ENCODE measurements at regions not wholly inside any gene's neighbourhood (a gene's known extent, or its start where the extent isn't known, plus 50 kb on each side); places are given as distances from the start of the nearest gene placed in this dataset.

DNA sequence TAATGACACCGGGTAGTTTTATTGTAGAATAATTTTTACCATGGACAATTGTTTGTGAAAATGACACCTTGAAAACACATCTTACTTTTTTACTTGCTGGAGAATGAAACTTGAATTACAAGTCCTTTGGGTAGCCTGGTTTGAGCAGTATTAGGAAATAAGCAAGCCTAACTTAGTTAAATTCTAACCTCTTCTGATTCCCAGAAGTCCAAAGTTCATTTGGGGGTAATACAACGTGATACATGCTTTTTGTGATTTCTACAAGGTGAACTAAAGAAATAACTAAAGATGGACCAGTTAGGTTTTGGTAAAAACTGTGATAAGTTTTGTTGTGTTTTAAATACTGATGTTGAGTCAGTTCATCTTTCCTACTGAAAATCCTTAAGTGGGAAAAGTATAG, 135.4 kb upstream of the DMRT1 start:
- DNase-seq (ENCODE audit: low read depth, low spot score), result peak; percentile 6
- H3K4me3 ChIP-seq (ENCODE audit: low read depth, low read length), result no peak overlapping the region
- TF ChIP-seq, protein P1, sequence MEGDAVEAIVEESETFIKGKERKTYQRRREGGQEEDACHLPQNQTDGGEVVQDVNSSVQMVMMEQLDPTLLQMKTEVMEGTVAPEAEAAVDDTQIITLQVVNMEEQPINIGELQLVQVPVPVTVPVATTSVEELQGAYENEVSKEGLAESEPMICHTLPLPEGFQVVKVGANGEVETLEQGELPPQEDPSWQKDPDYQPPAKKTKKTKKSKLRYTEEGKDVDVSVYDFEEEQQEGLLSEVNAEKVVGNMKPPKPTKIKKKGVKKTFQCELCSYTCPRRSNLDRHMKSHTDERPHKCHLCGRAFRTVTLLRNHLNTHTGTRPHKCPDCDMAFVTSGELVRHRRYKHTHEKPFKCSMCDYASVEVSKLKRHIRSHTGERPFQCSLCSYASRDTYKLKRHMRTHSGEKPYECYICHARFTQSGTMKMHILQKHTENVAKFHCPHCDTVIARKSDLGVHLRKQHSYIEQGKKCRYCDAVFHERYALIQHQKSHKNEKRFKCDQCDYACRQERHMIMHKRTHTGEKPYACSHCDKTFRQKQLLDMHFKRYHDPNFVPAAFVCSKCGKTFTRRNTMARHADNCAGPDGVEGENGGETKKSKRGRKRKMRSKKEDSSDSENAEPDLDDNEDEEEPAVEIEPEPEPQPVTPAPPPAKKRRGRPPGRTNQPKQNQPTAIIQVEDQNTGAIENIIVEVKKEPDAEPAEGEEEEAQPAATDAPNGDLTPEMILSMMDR (IDR thresholded peaks at IDR 0.05; ENCODE audit: low read depth, low read length), result no peak
- in situ Hi-C loops (cut with HindIII; ENCODE audit: low sequenced_read_pairs), result no loop called here

DNA sequence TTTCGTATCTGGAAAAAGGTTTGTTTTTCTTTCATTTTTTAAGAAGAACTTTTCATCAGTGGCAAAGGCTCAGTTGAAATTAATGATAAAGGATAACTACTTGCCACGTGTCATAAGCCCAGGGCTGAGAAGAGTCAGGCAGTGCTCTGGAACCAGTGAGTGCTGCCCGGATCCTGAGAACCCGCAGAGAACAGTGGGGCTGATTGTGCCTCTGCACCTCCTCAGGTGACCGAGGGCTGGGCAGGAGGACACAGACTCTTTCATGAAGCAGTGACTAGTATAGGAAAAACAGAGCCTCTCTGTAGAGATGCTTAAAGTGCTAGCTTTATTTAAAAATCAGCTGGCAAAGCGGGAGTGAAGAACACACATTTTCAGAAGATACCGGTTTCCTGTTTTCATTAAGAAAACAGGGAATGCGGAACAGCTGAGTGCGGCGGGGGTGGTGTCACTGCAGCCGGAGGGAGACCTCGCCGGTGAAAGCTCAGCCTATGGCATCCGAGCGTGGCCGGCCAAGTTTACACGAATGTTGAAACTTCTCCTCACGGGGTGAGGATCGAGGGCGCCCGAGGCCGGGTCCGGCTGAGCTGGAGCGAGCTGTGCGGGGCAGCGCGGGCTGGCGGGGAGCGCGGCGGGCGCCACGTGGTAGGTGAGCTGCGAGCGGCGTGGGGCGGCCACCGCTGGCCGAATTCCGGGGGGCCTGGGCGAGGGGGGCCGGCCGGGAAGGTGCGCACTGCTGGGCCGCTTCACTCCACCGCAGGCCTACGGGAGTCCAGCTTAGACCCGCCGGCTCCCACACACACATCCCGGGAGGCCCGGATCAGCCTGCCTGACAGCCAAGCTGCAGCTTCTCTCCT, 134.7 kb upstream of the DMRT1 start:
- TF ChIP-seq, protein P1 (IDR thresholded peaks at IDR 0.05; ENCODE audit: low read depth, low read length), result no peak
- in situ Hi-C loops (cut with HindIII; ENCODE audit: low sequenced_read_pairs), result no loop called here
- peak overlapping the region; percentile 48 for H3K4me3 ChIP-seq (ENCODE audit: low read depth, low read length)
- peak; percentile 68 for DNase-seq (ENCODE audit: low read depth, low spot score)

DNA sequence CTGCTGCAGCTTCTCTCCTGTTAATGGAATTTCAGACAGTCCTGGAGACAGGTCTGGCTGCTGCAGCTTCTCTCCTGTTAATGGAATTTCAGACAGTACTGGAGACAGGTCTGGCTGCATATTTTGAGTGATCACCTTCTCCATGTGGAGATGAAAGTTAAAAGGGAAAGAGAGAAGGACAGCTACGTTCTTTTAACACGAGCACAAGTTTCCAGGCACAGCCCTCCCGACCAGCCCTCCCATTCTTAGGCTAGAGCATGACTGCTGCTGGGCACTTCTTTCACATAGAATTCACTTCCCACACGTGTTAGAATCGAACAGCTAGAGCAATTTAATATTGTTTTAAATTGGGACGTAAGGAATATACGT, 133.3 kb upstream of the DMRT1 start:
- TF ChIP-seq, protein P1 (IDR thresholded peaks at IDR 0.05; ENCODE audit: low read depth, low read length), result no peak
- DNase-seq (ENCODE audit: low read depth, low spot score), result peak; percentile 55
- in situ Hi-C loops (cut with HindIII; ENCODE audit: low sequenced_read_pairs), result no loop called here
- peak overlapping the region; percentile 39 for H3K4me3 ChIP-seq (ENCODE audit: low read depth, low read length)

DNA sequence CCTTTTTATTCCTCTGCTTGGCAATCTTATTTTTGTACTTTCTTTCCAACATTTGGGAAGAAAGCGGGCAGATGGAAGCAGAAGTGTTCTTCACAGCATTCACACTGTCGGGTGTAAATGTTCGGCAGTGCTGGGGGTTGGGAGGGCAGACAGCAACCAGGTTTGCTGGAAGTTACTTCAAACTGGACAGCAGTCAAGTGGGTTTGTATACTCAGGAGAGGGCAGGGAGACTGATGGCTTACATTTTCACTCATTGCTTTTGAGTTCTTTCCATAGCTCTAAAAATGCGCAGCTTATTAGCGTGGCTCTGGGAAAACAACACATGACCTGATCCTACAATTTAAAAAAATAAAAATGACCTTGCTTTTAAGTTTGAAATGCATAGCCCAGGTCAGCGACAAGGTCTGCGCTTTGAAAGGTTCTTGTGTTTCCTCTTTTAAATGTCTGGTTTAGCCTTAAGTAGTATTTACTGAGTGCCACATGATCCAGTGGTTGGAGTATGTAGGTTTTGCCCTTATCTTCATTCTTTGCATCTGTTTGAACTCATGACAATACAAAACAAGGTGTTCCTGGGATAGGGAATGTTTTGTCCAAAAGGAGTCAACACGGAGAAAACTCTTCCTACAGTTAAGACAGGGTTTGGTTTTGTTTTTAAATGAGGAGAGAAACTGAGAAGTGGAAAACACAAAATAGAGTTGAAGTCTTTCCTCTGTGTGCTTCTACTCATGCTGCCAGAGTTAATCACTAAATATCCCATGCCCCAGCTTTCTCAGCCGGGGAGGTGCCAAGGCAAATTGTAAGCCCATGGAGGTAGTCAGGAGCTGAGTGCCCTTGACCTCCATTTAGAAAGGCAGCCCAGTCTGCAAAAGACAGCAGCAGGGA, 132.7 kb upstream of the DMRT1 start:
- peak; percentile 32 for DNase-seq (ENCODE audit: low read depth, low spot score)

DNA sequence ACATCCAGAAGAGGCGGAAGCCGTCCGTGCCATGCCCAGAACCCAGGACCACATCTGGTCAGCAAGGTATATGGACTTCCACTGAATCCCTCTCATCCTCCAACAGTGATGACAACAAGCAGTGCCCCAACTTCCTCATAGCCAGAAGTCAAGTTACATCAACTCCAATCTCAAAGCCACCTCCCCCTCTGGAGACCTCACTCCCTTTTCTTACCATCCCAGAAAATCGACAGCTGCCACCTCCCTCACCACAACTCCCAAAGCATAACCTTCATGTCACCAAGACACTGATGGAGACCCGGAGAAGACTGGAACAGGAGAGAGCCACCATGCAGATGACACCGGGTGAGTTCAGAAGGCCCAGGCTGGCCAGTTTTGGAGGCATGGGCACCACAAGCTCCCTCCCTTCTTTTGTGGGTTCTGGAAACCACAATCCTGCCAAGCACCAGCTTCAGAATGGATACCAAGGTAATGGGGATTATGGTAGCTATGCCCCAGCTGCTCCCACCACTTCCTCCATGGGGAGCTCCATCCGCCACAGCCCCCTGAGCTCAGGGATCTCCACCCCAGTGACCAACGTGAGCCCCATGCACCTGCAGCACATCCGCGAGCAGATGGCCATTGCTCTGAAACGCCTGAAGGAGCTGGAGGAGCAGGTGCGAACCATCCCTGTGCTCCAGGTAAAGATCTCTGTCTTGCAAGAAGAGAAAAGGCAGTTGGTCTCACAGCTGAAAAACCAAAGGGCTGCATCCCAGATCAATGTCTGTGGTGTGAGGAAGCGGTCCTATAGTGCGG, 130.3 kb upstream of the DMRT1 start:
- DNase-seq (ENCODE audit: low read depth, low spot score), result no peak
- TF ChIP-seq, protein P1 (IDR thresholded peaks at IDR 0.05; ENCODE audit: low read depth, low read length), result no peak
- no peak overlapping the region for H3K4me3 ChIP-seq (ENCODE audit: low read depth, low read length)
- in situ Hi-C loops (cut with HindIII; ENCODE audit: low sequenced_read_pairs), result no loop called here

More for the DNA sequence above, 132.7 kb upstream of the DMRT1 start:
- TF ChIP-seq, protein P1 (IDR thresholded peaks at IDR 0.05; ENCODE audit: low read depth, low read length), result no peak
- peak overlapping the region; percentile 39 for H3K4me3 ChIP-seq (ENCODE audit: low read depth, low read length)
- in situ Hi-C loops (cut with HindIII; ENCODE audit: low sequenced_read_pairs), result no loop called here
